SK-N-SH treated with all-trans-retinoic acid at 6 μM for 48 hours (cell line): ENCODE measurements at regions not wholly inside any gene's neighbourhood (a gene's known extent, or its start where the extent isn't known, plus 50 kb on each side); places are given as distances from the start of the nearest gene placed in this dataset.

Experiments
- ESRRG ChIP-seq: fragments of 250-450 bp; sonication (Bioruptor Pico); IDR thresholded peaks from 2 replicates; pipeline ENCODE4 v1.6.1; 2021; ENCODE audit warnings: mild to moderate bottlenecking
- RARB ChIP-seq: fragments of 250-450 bp; sonication (Bioruptor Pico); IDR thresholded peaks from 2 replicates; pipeline ENCODE4 v1.8.0; 2021; ENCODE audit warnings: mild to moderate bottlenecking, moderate library complexity
- SNAI2 ChIP-seq: fragments of 250-450 bp; sonication (Bioruptor Pico); IDR thresholded peaks from 2 replicates; pipeline ENCODE4 v1.5.0; 2020; ENCODE audit warnings: mild to moderate bottlenecking, moderate library complexity
- ZC3H10 ChIP-seq: fragments of 250-450 bp; sonication (Bioruptor Pico); IDR thresholded peaks from 2 replicates; pipeline ENCODE4 v1.5.1; 2021; ENCODE audit warnings: mild to moderate bottlenecking, moderate library complexity
- ZFP3 ChIP-seq: fragments of 250-450 bp; sonication (Bioruptor Pico); IDR thresholded peaks from 2 replicates; pipeline ENCODE4 v1.5.0; 2020; ENCODE audit warnings: mild to moderate bottlenecking, moderate library complexity
- ZFP30 ChIP-seq: fragments of 450-650 bp; formaldehyde crosslinking; IDR thresholded peaks from 2 replicates; pipeline ENCODE4 v1.5.0; 2022; ENCODE audit warnings: mild to moderate bottlenecking, moderate library complexity
- ZNF565 ChIP-seq: fragments of 450-650 bp; formaldehyde crosslinking; conservative IDR thresholded peaks from 2 replicates; pipeline ENCODE4 v1.5.0; 2020; ENCODE audit warnings: low read depth, mild to moderate bottlenecking, moderate library complexity
- ZNF70 ChIP-seq: fragments of 450-650 bp; formaldehyde crosslinking; IDR thresholded peaks from 2 replicates; pipeline ENCODE4 v1.5.0; 2020; ENCODE audit warnings: mild to moderate bottlenecking, moderate library complexity
- TF ChIP-seq, protein P1 (sequence below): fragments of 250-450 bp; sonication (Bioruptor Pico); IDR thresholded peaks from 2 replicates; pipeline ENCODE4 v1.8.0; 2020; ENCODE audit warnings: mild to moderate bottlenecking, moderate library complexity, borderline replicate concordance

DNA sequence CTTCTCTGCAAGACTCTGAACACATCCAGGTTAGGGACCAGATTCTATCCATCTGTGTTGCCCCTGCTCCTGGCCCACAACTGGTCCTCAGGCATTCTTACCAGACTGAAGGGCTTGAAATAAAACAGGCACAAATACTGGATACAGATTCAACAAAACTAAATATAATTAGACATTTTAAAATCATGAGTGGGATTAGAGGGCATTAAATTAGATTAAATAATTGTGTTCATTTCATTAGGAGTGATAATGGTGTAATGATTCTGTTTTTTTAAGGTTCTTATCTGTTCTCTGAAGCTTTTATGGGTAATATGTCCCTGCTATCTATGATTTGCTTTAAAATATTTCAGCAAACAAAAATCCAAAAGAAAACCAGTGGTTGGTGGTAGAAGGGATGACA, 226.5 kb downstream of the IRS1 start:
- no peak for TF ChIP-seq ZFP30 (CRISPR knock-in tag)
- TF ChIP-seq, protein P1, sequence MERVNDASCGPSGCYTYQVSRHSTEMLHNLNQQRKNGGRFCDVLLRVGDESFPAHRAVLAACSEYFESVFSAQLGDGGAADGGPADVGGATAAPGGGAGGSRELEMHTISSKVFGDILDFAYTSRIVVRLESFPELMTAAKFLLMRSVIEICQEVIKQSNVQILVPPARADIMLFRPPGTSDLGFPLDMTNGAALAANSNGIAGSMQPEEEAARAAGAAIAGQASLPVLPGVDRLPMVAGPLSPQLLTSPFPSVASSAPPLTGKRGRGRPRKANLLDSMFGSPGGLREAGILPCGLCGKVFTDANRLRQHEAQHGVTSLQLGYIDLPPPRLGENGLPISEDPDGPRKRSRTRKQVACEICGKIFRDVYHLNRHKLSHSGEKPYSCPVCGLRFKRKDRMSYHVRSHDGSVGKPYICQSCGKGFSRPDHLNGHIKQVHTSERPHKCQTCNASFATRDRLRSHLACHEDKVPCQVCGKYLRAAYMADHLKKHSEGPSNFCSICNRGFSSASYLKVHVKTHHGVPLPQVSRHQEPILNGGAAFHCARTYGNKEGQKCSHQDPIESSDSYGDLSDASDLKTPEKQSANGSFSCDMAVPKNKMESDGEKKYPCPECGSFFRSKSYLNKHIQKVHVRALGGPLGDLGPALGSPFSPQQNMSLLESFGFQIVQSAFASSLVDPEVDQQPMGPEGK = no peak
- TF ChIP-seq ESRRG (CRISPR knock-in tag) = no peak
- TF ChIP-seq ZFP3 (CRISPR knock-in tag) = no peak
- no peak for TF ChIP-seq ZNF565 (CRISPR knock-in tag)
- no peak for TF ChIP-seq ZNF70 (CRISPR knock-in tag)
- TF ChIP-seq ZC3H10 (CRISPR knock-in tag) = no peak
- no peak for TF ChIP-seq SNAI2 (CRISPR knock-in tag)
- no peak for TF ChIP-seq RARB
